ENCODE measurements at regions not wholly inside any gene's neighbourhood (a gene's known extent, or its start where the extent isn't known, plus 50 kb on each side); places are given as distances from the start of the nearest gene placed in this dataset.

- no peaks in the 10 kb centered on the region for H3K4me1 Mint-ChIP-seq (ENCODE audit: low read depth in 2 of 2)
- ATAC-seq (no peak), DNase-seq (ENCODE audit: low spot score) (no peak)
- H3K27me3 Mint-ChIP-seq: no peaks in the 10 kb centered on the region
- no peaks in the 10 kb centered on the region for H3K36me3 Mint-ChIP-seq
- H3K4me3 Mint-ChIP-seq: no peak overlapping the region
- no peak overlapping the region for H3K27ac Mint-ChIP-seq
- peaks cover 3% of the 10 kb centered on the region for H3K9me3 Mint-ChIP-seq
These were observed 977.5 kb downstream of the TUSC7 start for GRCh38 chr3:117687096-117687495.

GRCh38 chr3:117688583-117688982 is 979.0 kb downstream of the TUSC7 start:
- Mint-ChIP-seq H3K4me1 (ENCODE audit: low read depth in 2 of 2) (no peaks in the 10 kb centered on the region), H3K36me3 (no peaks in the 10 kb centered on the region), H3K27ac (no peak overlapping the region), H3K9me3 (peaks cover 3% of the 10 kb centered on the region), H3K27me3 (no peaks in the 10 kb centered on the region), H3K4me3 (no peak overlapping the region)
- DNase-seq (ENCODE audit: low spot score): no peak
- no peak for ATAC-seq

GRCh38 chr3:117691526-117691925 is 981.9 kb downstream of the TUSC7 start:
- H3K27me3 Mint-ChIP-seq: no peaks in the 10 kb centered on the region
- ATAC-seq (no peak), DNase-seq (ENCODE audit: low spot score) (no peak)
- H3K4me3 Mint-ChIP-seq: no peak overlapping the region
- H3K36me3 Mint-ChIP-seq: peaks cover 9% of the 10 kb centered on the region
- peaks cover 10% of the 10 kb centered on the region for H3K9me3 Mint-ChIP-seq
- no peak overlapping the region for H3K27ac Mint-ChIP-seq
- no peaks in the 10 kb centered on the region for H3K4me1 Mint-ChIP-seq (ENCODE audit: low read depth in 2 of 2)

GRCh38 chr3:117692416-117692995 is 982.9 kb downstream of the TUSC7 start:
- H3K9me3 Mint-ChIP-seq: peaks cover 14% of the 10 kb centered on the region
- ATAC-seq: no peak
- no peak overlapping the region for H3K27ac Mint-ChIP-seq
- peaks cover 9% of the 10 kb centered on the region for H3K36me3 Mint-ChIP-seq
- no peak overlapping the region for H3K4me3 Mint-ChIP-seq
- no peak for DNase-seq (ENCODE audit: low spot score)
- H3K4me1 Mint-ChIP-seq (ENCODE audit: low read depth in 2 of 2): no peaks in the 10 kb centered on the region
- no peaks in the 10 kb centered on the region for H3K27me3 Mint-ChIP-seq

- Mint-ChIP-seq H3K36me3 (peaks cover 9% of the 10 kb centered on the region), H3K4me1 (ENCODE audit: low read depth in 2 of 2) (no peaks in the 10 kb centered on the region), H3K27ac (no peak overlapping the region), H3K27me3 (no peaks in the 10 kb centered on the region), H3K9me3 (peaks cover 14% of the 10 kb centered on the region), H3K4me3 (no peak overlapping the region)
- ATAC-seq (no peak), DNase-seq (ENCODE audit: low spot score) (no peak)
These were observed 985.7 kb downstream of the TUSC7 start for GRCh38 chr3:117695321-117695720.

- no peak for DNase-seq (ENCODE audit: low spot score)
- ATAC-seq: no peak
- Mint-ChIP-seq H3K27ac (no peak overlapping the region), H3K4me1 (ENCODE audit: low read depth in 2 of 2) (no peaks in the 10 kb centered on the region), H3K4me3 (no peak overlapping the region), H3K9me3 (peaks cover 17% of the 10 kb centered on the region), H3K27me3 (no peaks in the 10 kb centered on the region), H3K36me3 (peaks cover 9% of the 10 kb centered on the region)
These were observed 986.5 kb downstream of the TUSC7 start for GRCh38 chr3:117695871-117696645.

- no peak overlapping the region for H3K27ac Mint-ChIP-seq
- ATAC-seq (no peak), DNase-seq (ENCODE audit: low spot score) (no peak)
- H3K4me3 Mint-ChIP-seq: no peak overlapping the region
- H3K36me3 Mint-ChIP-seq: peaks cover 9% of the 10 kb centered on the region
- H3K27me3 Mint-ChIP-seq: no peaks in the 10 kb centered on the region
- peaks cover 17% of the 10 kb centered on the region for H3K9me3 Mint-ChIP-seq
- no peaks in the 10 kb centered on the region for H3K4me1 Mint-ChIP-seq (ENCODE audit: low read depth in 2 of 2)
These were observed 987.4 kb downstream of the TUSC7 start for GRCh38 chr3:117696851-117697407.

GRCh38 chr3:117699058-117699457 is 989.5 kb downstream of the TUSC7 start:
- H3K4me3 Mint-ChIP-seq: no peak overlapping the region
- DNase-seq (ENCODE audit: low spot score) (no peak), ATAC-seq (no peak)
- peaks cover 20% of the 10 kb centered on the region for H3K9me3 Mint-ChIP-seq
- H3K27me3 Mint-ChIP-seq: no peaks in the 10 kb centered on the region
- H3K4me1 Mint-ChIP-seq (ENCODE audit: low read depth in 2 of 2): no peaks in the 10 kb centered on the region
- no peak overlapping the region for H3K27ac Mint-ChIP-seq
- peaks cover 9% of the 10 kb centered on the region for H3K36me3 Mint-ChIP-seq

GRCh38 chr3:117700573-117701360 is 991.2 kb downstream of the TUSC7 start:
- ATAC-seq (no peak), DNase-seq (ENCODE audit: low spot score) (no peak)
- Mint-ChIP-seq H3K9me3 (peaks cover 10% of the 10 kb centered on the region), H3K27me3 (no peaks in the 10 kb centered on the region), H3K4me1 (ENCODE audit: low read depth in 2 of 2) (no peaks in the 10 kb centered on the region), H3K27ac (no peak overlapping the region), H3K4me3 (no peak overlapping the region), H3K36me3 (no peaks in the 10 kb centered on the region)

GRCh38 chr3:117705011-117705410 is 995.4 kb downstream of the TUSC7 start:
- no peak overlapping the region for H3K27ac Mint-ChIP-seq
- H3K4me3 Mint-ChIP-seq: no peak overlapping the region
- H3K4me1 Mint-ChIP-seq (ENCODE audit: low read depth in 2 of 2): no peaks in the 10 kb centered on the region
- DNase-seq (ENCODE audit: low spot score): no peak
- no peaks in the 10 kb centered on the region for H3K36me3 Mint-ChIP-seq
- H3K27me3 Mint-ChIP-seq: no peaks in the 10 kb centered on the region
- no peak for ATAC-seq
- peaks cover 6% of the 10 kb centered on the region for H3K9me3 Mint-ChIP-seq

GRCh38 chr3:117706037-117706436 is 996.5 kb downstream of the TUSC7 start:
- Mint-ChIP-seq H3K4me1 (ENCODE audit: low read depth in 2 of 2) (no peaks in the 10 kb centered on the region), H3K27ac (no peak overlapping the region), H3K27me3 (no peaks in the 10 kb centered on the region), H3K36me3 (no peaks in the 10 kb centered on the region), H3K4me3 (no peak overlapping the region), H3K9me3 (peaks cover 6% of the 10 kb centered on the region)
- no peak for DNase-seq (ENCODE audit: low spot score)
- ATAC-seq: no peak

- Mint-ChIP-seq H3K4me1 (ENCODE audit: low read depth in 2 of 2) (no peaks in the 10 kb centered on the region), H3K9me3 (peaks cover 6% of the 10 kb centered on the region), H3K27ac (no peak overlapping the region), H3K27me3 (no peaks in the 10 kb centered on the region), H3K36me3 (no peaks in the 10 kb centered on the region), H3K4me3 (no peak overlapping the region)
- DNase-seq (ENCODE audit: low spot score) (no peak), ATAC-seq (no peak)
These were observed 997.2 kb downstream of the TUSC7 start for GRCh38 chr3:117706756-117707155.

- no peak for DNase-seq (ENCODE audit: low spot score)
- Mint-ChIP-seq H3K9me3 (peaks cover 4% of the 10 kb centered on the region), H3K4me3 (no peak overlapping the region), H3K27me3 (no peaks in the 10 kb centered on the region), H3K36me3 (no peaks in the 10 kb centered on the region), H3K27ac (no peak overlapping the region), H3K4me1 (ENCODE audit: low read depth in 2 of 2) (no peaks in the 10 kb centered on the region)
- ATAC-seq: no peak
These were observed 999.0 kb downstream of the TUSC7 start for GRCh38 chr3:117708601-117709000.

GRCh38 chr3:117709108-117709507 is 999.5 kb downstream of the TUSC7 start:
- Mint-ChIP-seq H3K27ac (no peak overlapping the region), H3K4me3 (no peak overlapping the region), H3K36me3 (no peaks in the 10 kb centered on the region), H3K4me1 (ENCODE audit: low read depth in 2 of 2) (no peaks in the 10 kb centered on the region), H3K9me3 (peaks cover 4% of the 10 kb centered on the region), H3K27me3 (no peaks in the 10 kb centered on the region)
- ATAC-seq: no peak
- no peak for DNase-seq (ENCODE audit: low spot score)
